G401 (cell line): ENCODE measurements at regions not wholly inside any gene's neighbourhood (a gene's known extent, or its start where the extent isn't known, plus 50 kb on each side); places are given as distances from the start of the nearest gene placed in this dataset.
"Not testable (repeated sequence)": the region's sequence is repeated elsewhere in the genome, so short reads cannot be mapped to it uniquely, and the experiment has no call there.

Source experiments
- DNase-seq: peaks from one replicate; pipeline ENCODE4 v3.0.0-alpha.2; 2015; ENCODE audit warnings: low spot score
- in situ Hi-C: cut with HindIII; loops from 2 replicates; pipeline ENCODE4 v1.10.0; 2016; ENCODE audit warnings: low sequenced_read_pairs, mixed read lengths

- in situ Hi-C loops = no loop called here
- DNase-seq = no peak
These were observed 67.2 kb downstream of the BUB3 start for GRCh38 chr10:123221418-123221817.

GRCh38 chr10:123222832-123223231 is 68.6 kb downstream of the BUB3 start:
- in situ Hi-C loops = no loop called here

GRCh38 chr10:123227706-123228105 is 73.5 kb downstream of the BUB3 start:
- no peak for DNase-seq
- in situ Hi-C loops = no loop called here

More at GRCh38 chr10:123222832-123223231, 68.6 kb downstream of the BUB3 start:
- DNase-seq = no peak

- in situ Hi-C loops = no loop called here
- no peak for DNase-seq
These were observed 75.9 kb downstream of the BUB3 start for GRCh38 chr10:123229927-123230630.

- in situ Hi-C loops, DNase-seq: not testable (repeated sequence)
These were observed 78.7 kb downstream of the BUB3 start for GRCh38 chr10:123232879-123233278.

GRCh38 chr10:123235014-123235413 is 80.8 kb downstream of the BUB3 start:
- in situ Hi-C loops, DNase-seq: not testable (repeated sequence)

- DNase-seq = no peak
- in situ Hi-C loops = no loop called here
These were observed 81.9 kb downstream of the BUB3 start for GRCh38 chr10:123236126-123236525.

GRCh38 chr10:123240250-123240649 is 86.0 kb downstream of the BUB3 start:
- in situ Hi-C loops = no loop called here

GRCh38 chr10:123240776-123241175 is 86.6 kb downstream of the BUB3 start:
- in situ Hi-C loops = no loop called here
- no peak for DNase-seq

More at GRCh38 chr10:123240250-123240649, 86.0 kb downstream of the BUB3 start:
- DNase-seq = no peak

- DNase-seq = no peak
- in situ Hi-C loops = no loop called here
These were observed 87.4 kb downstream of the BUB3 start for GRCh38 chr10:123241391-123242141.

GRCh38 chr10:123244747-123245146 is 90.5 kb downstream of the BUB3 start:
- in situ Hi-C loops = no loop called here
- no peak for DNase-seq

GRCh38 chr10:123245264-123245663 is 91.1 kb downstream of the BUB3 start:
- no peak for DNase-seq
- in situ Hi-C loops = no loop called here

- DNase-seq = no peak
- in situ Hi-C loops = no loop called here
These were observed 95.7 kb downstream of the BUB3 start for GRCh38 chr10:123249894-123250293.

- in situ Hi-C loops = no loop called here
- no peak for DNase-seq
These were observed 96.4 kb downstream of the BUB3 start for GRCh38 chr10:123250640-123251039.

- DNase-seq = no peak
- in situ Hi-C loops = no loop called here
These were observed 98.6 kb downstream of the BUB3 start for GRCh38 chr10:123252779-123253178.

- DNase-seq, in situ Hi-C loops: not testable (repeated sequence)
These were observed 100.1 kb downstream of the BUB3 start for GRCh38 chr10:123254343-123254742.

- no peak for DNase-seq
- in situ Hi-C loops = no loop called here
These were observed 103.8 kb downstream of the BUB3 start for GRCh38 chr10:123257904-123258456.

GRCh38 chr10:123259081-123259480 is 104.9 kb downstream of the BUB3 start:
- in situ Hi-C loops = no loop called here
- DNase-seq = no peak

- in situ Hi-C loops = no loop called here
- DNase-seq = no peak
These were observed 105.6 kb downstream of the BUB3 start for GRCh38 chr10:123259791-123260190.

GRCh38 chr10:123262456-123262855 is 108.3 kb downstream of the BUB3 start:
- in situ Hi-C loops = no loop called here
- no peak for DNase-seq
